Cardiac fibroblast (primary cell): ENCODE measurements at regions not wholly inside any gene's neighbourhood (a gene's known extent, or its start where the extent isn't known, plus 50 kb on each side); places are given as distances from the start of the nearest gene placed in this dataset.

ENCODE experiments used
- DNase-seq, 2 donors: peaks; one replicate each; pipeline versions ENCODE4 v3.0.0 to v3.0.0-alpha.2; 2010; ENCODE audit warnings: low read depth in 2 of 2
- H3K4me3 ChIP-seq, 2 donors: replicated peaks in 1 of 2; 1 replicate in 1 of 2; 2 replicates in 1 of 2; pipeline ENCODE4 v1.5.1; 2011; ENCODE audit warnings: low read depth in 2 of 2, low read length in 2 of 2, mild to moderate bottlenecking in 2 of 2, moderate library complexity in 1 of 2
- CTCF ChIP-seq: IDR thresholded peaks from one replicate; pipeline ENCODE4 v1.5.1; 2011; ENCODE audit warnings: low read depth, mild to moderate bottlenecking, low read length, inconsistent platforms

DNA sequence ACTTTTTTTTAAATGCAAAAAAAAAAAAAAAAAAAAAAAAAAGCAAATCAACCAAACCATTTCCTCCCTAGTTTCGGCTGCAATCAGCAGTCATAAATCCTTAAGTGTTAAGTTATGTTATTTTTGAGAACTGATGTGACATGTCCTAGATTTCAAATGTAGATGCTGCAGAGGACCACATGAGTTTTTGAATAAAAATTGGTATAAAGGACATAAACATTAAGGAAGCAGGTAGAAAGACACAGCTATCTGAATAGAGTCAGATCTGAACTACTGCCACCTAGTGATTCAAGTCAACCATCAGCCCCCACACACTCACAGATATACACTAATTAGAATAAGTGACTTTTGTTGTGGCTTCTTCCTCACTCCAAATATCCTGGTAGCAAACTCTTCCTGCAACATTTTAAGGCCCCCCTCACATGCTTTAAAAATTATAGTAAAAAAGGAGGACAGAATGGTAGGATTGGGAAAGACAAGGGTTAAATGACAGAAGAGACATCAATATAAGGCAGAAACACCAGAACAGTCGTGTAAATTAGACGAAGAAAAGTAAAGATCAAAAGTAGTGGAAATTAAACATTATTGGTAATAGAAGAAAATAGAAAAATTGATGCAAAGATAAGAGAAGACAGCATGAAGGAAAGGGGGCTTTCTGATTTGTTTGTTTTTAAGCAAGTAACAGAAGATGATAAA lies 394.5 kb upstream of the ATP2B1 start:
- DNase-seq, result peak; percentile 61 to 68
- H3K4me3 ChIP-seq, result no peak overlapping the region
- peak; percentile 62 for TF ChIP-seq CTCF

GRCh38 chr12:90100579-90100978 lies 391.9 kb upstream of the ATP2B1 start:
- no peak overlapping the region for H3K4me3 ChIP-seq
- no peak for TF ChIP-seq CTCF
- DNase-seq, result no peak

- no peak for TF ChIP-seq CTCF
- DNase-seq, result peak in 1 of 2 donors; percentile 47
- no peak overlapping the region for H3K4me3 ChIP-seq
Measured at GRCh38 chr12:90099288-90099687, 390.6 kb upstream of the ATP2B1 start.

DNA sequence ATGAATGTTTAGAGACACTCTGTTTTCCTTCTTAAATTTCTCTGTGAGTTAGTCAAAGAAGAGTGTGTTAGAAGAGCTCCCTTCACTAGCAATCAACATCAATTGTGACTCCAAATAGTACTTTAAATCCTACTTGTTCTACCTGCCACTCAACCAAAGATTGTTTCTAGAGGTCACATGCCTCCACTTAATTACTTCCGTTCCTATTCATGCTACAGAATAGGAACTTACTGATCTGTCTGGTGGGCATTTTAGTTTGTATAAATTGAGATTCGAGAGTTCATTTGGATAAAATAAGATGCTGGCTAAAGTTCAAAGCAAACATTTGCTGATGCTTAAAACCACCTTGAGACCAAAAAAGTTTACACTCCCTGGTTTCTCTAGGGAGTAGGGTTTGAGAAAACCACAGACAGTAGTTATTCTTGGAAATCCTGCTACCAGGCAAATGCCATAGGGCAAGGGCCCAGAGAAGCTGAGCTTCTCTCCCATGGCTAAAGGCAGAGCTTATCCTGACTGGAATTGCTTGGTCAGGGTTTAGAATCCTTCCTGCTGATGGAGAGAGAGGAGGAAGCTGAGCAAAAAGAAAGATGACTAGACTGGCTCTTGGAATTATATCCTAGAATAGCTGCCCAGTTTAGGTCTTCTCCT lies 389.6 kb upstream of the ATP2B1 start:
- peak in 1 of 2 donors; percentile 21 for DNase-seq
- no peak for TF ChIP-seq CTCF
- H3K4me3 ChIP-seq, result no peak overlapping the region

DNA sequence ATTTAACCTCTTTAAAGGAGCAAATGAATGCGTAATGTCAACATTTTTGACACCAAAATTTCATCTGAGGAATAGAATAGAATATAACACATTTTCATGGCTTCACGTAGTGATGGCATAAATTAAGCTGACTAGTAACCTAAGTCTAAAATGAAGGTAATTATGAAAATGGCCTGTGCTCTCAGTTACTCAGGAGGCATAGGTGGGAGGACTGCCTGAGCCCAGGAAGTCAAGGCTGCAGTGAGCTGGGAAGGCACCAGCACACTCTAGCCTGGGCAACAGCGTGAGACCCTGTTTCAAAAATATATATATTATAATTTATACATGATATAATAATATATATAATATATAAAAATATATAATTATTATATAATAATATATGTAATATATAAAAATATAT lies 383.2 kb upstream of the ATP2B1 start:
- no peak for DNase-seq
- no peak for TF ChIP-seq CTCF
- H3K4me3 ChIP-seq, result no peak overlapping the region

- no peak for TF ChIP-seq CTCF
- peak; percentile 71 to 95 for DNase-seq
- H3K4me3 ChIP-seq, result no peak overlapping the region
Measured at GRCh38 chr12:90090929-90091651, 382.5 kb upstream of the ATP2B1 start.
